WTC11 (cell line): ENCODE measurements at regions not wholly inside any gene's neighbourhood (a gene's known extent, or its start where the extent isn't known, plus 50 kb on each side); places are given as distances from the start of the nearest gene placed in this dataset.

Source experiments
- ATAC-seq: fragments of 200-7000 bp; cut with Tn5 transposase; 2 replicates; pipeline ENCODE4 v1.10.0; 2021; ENCODE audit warnings: mild to moderate bottlenecking, moderate library complexity
- CTCF ChIA-PET: fragments of 300-600 bp; sonication (Branson Sonifier 250); formaldehyde crosslinking; loops from one replicate; lab custom pipeline; 2021; ENCODE audit warnings: antibody characterized with exemption; lab: Charles Lee
- POLR2A ChIA-PET: fragments of 350-600 bp; sonication (Branson Sonifier 250); formaldehyde crosslinking; loops from one replicate; lab custom pipeline; 2021; ENCODE audit warnings: antibody characterized with exemption; lab: Charles Lee
- DNase-seq: peaks from one replicate; pipeline ENCODE4 v3.0.0; 2021; ENCODE audit warnings: low spot score
- H3K27ac Mint-ChIP-seq: 2 replicates; pipeline ENCODE4 v1.8.0; 2021; ENCODE audit warnings: mixed read lengths
- H3K27me3 Mint-ChIP-seq: 2 replicates; pipeline ENCODE4 v1.8.0; 2021; ENCODE audit warnings: low read depth, mild to moderate bottlenecking, moderate library complexity, mixed read lengths
- H3K36me3 Mint-ChIP-seq: 2 replicates; pipeline ENCODE4 v1.8.0; 2021; ENCODE audit warnings: mixed read lengths
- H3K4me1 Mint-ChIP-seq: 2 replicates; pipeline ENCODE4 v1.8.0; 2022; ENCODE audit warnings: mixed read lengths
- H3K4me3 Mint-ChIP-seq: 2 replicates; pipeline ENCODE4 v1.8.0; 2021; ENCODE audit warnings: mild to moderate bottlenecking, moderate library complexity, mixed read lengths
- H3K9me3 Mint-ChIP-seq: 2 replicates; pipeline ENCODE4 v1.8.0; 2021; ENCODE audit warnings: mixed read lengths
- ARID4B ChIP-seq: sonication (generic); formaldehyde crosslinking; IDR thresholded peaks from 2 replicates; pipeline ENCODE4 v1.8.0; 2023; ENCODE audit warnings: missing genetic modification reagents, mild to moderate bottlenecking, borderline replicate concordance
- ELF4 ChIP-seq: sonication (generic); formaldehyde crosslinking; IDR thresholded peaks from 2 replicates; pipeline ENCODE4 v1.8.1; 2022; ENCODE audit warnings: low read depth, mild to moderate bottlenecking, moderate library complexity, missing genetic modification reagents
- EMX1 ChIP-seq: fragments of 250-450 bp; sonication (Bioruptor Pico); IDR thresholded peaks from 2 replicates; pipeline ENCODE4 v1.8.0; 2021; ENCODE audit warnings: mild to moderate bottlenecking
- GTF2I ChIP-seq: fragments of 250-450 bp; sonication (Bioruptor Pico); conservative IDR thresholded peaks from 2 replicates; pipeline ENCODE4 v1.4.0; 2021; ENCODE audit warnings: mild to moderate bottlenecking
- JUN ChIP-seq: sonication (generic); formaldehyde crosslinking; IDR thresholded peaks from 2 replicates; pipeline ENCODE4 v1.8.0; 2023; ENCODE audit warnings: mild to moderate bottlenecking, missing genetic modification reagents
- KAT7 ChIP-seq: sonication (generic); formaldehyde crosslinking; IDR thresholded peaks from 2 replicates; pipeline ENCODE4 v1.8.1; 2023; ENCODE audit warnings: missing genetic modification reagents, mild to moderate bottlenecking, borderline replicate concordance
- NR3C1 ChIP-seq: sonication (generic); formaldehyde crosslinking; conservative IDR thresholded peaks from 2 replicates; pipeline ENCODE4 v1.8.1; 2023; ENCODE audit warnings: low read depth, mild to moderate bottlenecking, missing genetic modification reagents
- PRRX2 ChIP-seq: fragments of 250-450 bp; sonication (Bioruptor Pico); IDR thresholded peaks from 2 replicates; pipeline ENCODE4 v1.8.0; 2021; ENCODE audit warnings: mild to moderate bottlenecking
- RELA ChIP-seq: sonication (generic); formaldehyde crosslinking; IDR thresholded peaks from 2 replicates; pipeline ENCODE4 v1.8.1; 2022; ENCODE audit warnings: missing genetic modification reagents, mild to moderate bottlenecking, borderline replicate concordance
- SP1 ChIP-seq: sonication (generic); formaldehyde crosslinking; conservative IDR thresholded peaks from 2 replicates; pipeline ENCODE4 v1.8.1; 2022; ENCODE audit warnings: missing genetic modification reagents
- TEAD4 ChIP-seq: sonication (generic); formaldehyde crosslinking; IDR thresholded peaks from 2 replicates; pipeline ENCODE4 v1.8.0; 2022; ENCODE audit warnings: mild to moderate bottlenecking, missing genetic modification reagents
- USF1 ChIP-seq: sonication (generic); formaldehyde crosslinking; IDR thresholded peaks from 2 replicates; pipeline ENCODE4 v1.8.0; 2022; ENCODE audit warnings: mild to moderate bottlenecking, missing genetic modification reagents
- ZNF138 ChIP-seq: sonication (generic); formaldehyde crosslinking; conservative IDR thresholded peaks from 2 replicates; pipeline ENCODE4 v1.8.1; 2022; ENCODE audit warnings: mild to moderate bottlenecking, moderate library complexity, missing genetic modification reagents
- ZNF219 ChIP-seq: sonication (generic); formaldehyde crosslinking; IDR thresholded peaks from 2 replicates; pipeline ENCODE4 v1.8.0; 2023; ENCODE audit warnings: missing genetic modification reagents, mild to moderate bottlenecking, borderline replicate concordance
- ZNF416 ChIP-seq: fragments of 250-450 bp; sonication (Bioruptor Pico); IDR thresholded peaks from 2 replicates; pipeline ENCODE4 v1.9.0; 2021; ENCODE audit warnings: mild to moderate bottlenecking, inconsistent platforms
- ZNF512 ChIP-seq: sonication (generic); formaldehyde crosslinking; IDR thresholded peaks from 2 replicates; pipeline ENCODE4 v1.8.1; 2022; ENCODE audit warnings: missing genetic modification reagents, borderline replicate concordance
- TF ChIP-seq, protein P1 (sequence below): sonication (generic); formaldehyde crosslinking; IDR thresholded peaks from 2 replicates; pipeline ENCODE4 v1.8.0; 2022; ENCODE audit warnings: mild to moderate bottlenecking, missing genetic modification reagents
- TF ChIP-seq, protein P2 (sequence below): sonication (generic); formaldehyde crosslinking; IDR thresholded peaks from 2 replicates; pipeline ENCODE4 v1.8.1; 2023; ENCODE audit warnings: mild to moderate bottlenecking, missing genetic modification reagents

GRCh38 chr6:137981758-137982157, 114.7 kb downstream of the TNFAIP3 start:
- no peak for DNase-seq
- no peak for TF ChIP-seq EMX1
- TF ChIP-seq ARID4B (CRISPR knock-in tag) = no peak
- TF ChIP-seq USF1 (CRISPR knock-in tag) = no peak
- ChIA-PET CTCF (interaction anchor here (0.6 kb wide), 1 partner anchor 523 kb away, joined by 3 read pairs; no protein-coding TSS in a partner anchor), POLR2A (no interaction called here)
- ATAC-seq = no peak
- no peaks in the 10 kb centered on the region; the same call in 1 of the 2 replicates for H3K27me3 Mint-ChIP-seq
- no peaks in the 10 kb centered on the region for H3K4me1 Mint-ChIP-seq
- 0 out of 2 replicates have a peak, but pooled peaks cover 5% of the 10 kb centered on the region for H3K9me3 Mint-ChIP-seq
- no peak overlapping the region for H3K4me3 Mint-ChIP-seq
- no peak overlapping the region for H3K27ac Mint-ChIP-seq
- H3K36me3 Mint-ChIP-seq = no peaks in the 10 kb centered on the region

- Mint-ChIP-seq H3K4me3 (no peak overlapping the region), H3K27ac (no peak overlapping the region), H3K4me1 (no peaks in the 10 kb centered on the region), H3K36me3 (no peaks in the 10 kb centered on the region), H3K27me3 (no peaks in the 10 kb centered on the region; the same call in 1 of the 2 replicates), H3K9me3 (0 out of 2 replicates have a peak, but pooled peaks cover 5% of the 10 kb centered on the region)
- POLR2A ChIA-PET = no interaction called here
- ATAC-seq (no peak), DNase-seq (no peak)
- CTCF ChIA-PET = no interaction called here
- TF ChIP-seq ZNF416 (CRISPR knock-in tag) = no peak
- no peak for TF ChIP-seq KAT7
- no peak for TF ChIP-seq JUN (CRISPR knock-in tag)
- TF ChIP-seq GTF2I (CRISPR knock-in tag) = no peak
- TF ChIP-seq ZNF512 (CRISPR knock-in tag) = no peak
- TF ChIP-seq SP1 (CRISPR knock-in tag) = no peak
- no peak for TF ChIP-seq ZNF138 (CRISPR knock-in tag)
Observed at GRCh38 chr6:137982418-137983189, 115.5 kb downstream of the TNFAIP3 start.

- Mint-ChIP-seq H3K27me3 (no peaks in the 10 kb centered on the region; the same call in 1 of the 2 replicates), H3K9me3 (0 out of 2 replicates have a peak, but pooled peaks cover 5% of the 10 kb centered on the region), H3K27ac (no peak overlapping the region), H3K36me3 (no peaks in the 10 kb centered on the region), H3K4me1 (no peaks in the 10 kb centered on the region), H3K4me3 (no peak overlapping the region)
- ChIA-PET POLR2A (no interaction called here), CTCF (no interaction called here)
- DNase-seq (no peak), ATAC-seq (no peak)
- TF ChIP-seq NR3C1 (CRISPR knock-in tag) (no peak), ZNF138 (CRISPR knock-in tag) (no peak), PRRX2 (CRISPR knock-in tag) (no peak), TEAD4 (CRISPR knock-in tag) (no peak), ZNF219 (no peak), RELA (CRISPR knock-in tag) (no peak), ELF4 (CRISPR knock-in tag) (no peak)
- TF ChIP-seq, protein P1, sequence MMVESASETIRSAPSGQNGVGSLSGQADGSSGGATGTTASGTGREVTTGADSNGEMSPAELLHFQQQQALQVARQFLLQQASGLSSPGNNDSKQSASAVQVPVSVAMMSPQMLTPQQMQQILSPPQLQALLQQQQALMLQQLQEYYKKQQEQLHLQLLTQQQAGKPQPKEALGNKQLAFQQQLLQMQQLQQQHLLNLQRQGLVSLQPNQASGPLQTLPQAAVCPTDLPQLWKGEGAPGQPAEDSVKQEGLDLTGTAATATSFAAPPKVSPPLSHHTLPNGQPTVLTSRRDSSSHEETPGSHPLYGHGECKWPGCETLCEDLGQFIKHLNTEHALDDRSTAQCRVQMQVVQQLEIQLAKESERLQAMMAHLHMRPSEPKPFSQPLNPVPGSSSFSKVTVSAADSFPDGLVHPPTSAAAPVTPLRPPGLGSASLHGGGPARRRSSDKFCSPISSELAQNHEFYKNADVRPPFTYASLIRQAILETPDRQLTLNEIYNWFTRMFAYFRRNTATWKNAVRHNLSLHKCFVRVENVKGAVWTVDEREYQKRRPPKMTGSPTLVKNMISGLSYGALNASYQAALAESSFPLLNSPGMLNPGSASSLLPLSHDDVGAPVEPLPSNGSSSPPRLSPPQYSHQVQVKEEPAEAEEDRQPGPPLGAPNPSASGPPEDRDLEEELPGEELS (CRISPR knock-in tag) = no peak
- TF ChIP-seq, protein P2, sequence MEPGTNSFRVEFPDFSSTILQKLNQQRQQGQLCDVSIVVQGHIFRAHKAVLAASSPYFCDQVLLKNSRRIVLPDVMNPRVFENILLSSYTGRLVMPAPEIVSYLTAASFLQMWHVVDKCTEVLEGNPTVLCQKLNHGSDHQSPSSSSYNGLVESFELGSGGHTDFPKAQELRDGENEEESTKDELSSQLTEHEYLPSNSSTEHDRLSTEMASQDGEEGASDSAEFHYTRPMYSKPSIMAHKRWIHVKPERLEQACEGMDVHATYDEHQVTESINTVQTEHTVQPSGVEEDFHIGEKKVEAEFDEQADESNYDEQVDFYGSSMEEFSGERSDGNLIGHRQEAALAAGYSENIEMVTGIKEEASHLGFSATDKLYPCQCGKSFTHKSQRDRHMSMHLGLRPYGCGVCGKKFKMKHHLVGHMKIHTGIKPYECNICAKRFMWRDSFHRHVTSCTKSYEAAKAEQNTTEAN (CRISPR knock-in tag) = no peak
Observed at GRCh38 chr6:137983269-137983668, 116.2 kb downstream of the TNFAIP3 start.
